ENCODE measurements at regions not wholly inside any gene's neighbourhood (a gene's known extent, or its start where the extent isn't known, plus 50 kb on each side); places are given as distances from the start of the nearest gene placed in this dataset.

- no peak for TF ChIP-seq CTCF (IDR thresholded peaks at IDR 0.05)
- no peak for TF ChIP-seq POLR2A (IDR thresholded peaks at IDR 0.05)
- H3K4me3 ChIP-seq (ENCODE audit: low read depth, poor library complexity, severe bottlenecking): no peak overlapping the region
- WGBS, 2 donors: 90 to 96% methylated on average over 2 of the region's 2 CpGs
- intact Hi-C loops (cut with DNase I; ENCODE audit: low total_unique reads): no loop called here
- DNase-seq (ENCODE audit: low spot score in 2 of 2): no peak
Measured at GRCh38 chr6:147699140-147699539, 190.7 kb downstream of the SAMD5 start.

- no peak overlapping the region for H3K4me3 ChIP-seq (ENCODE audit: low read depth, poor library complexity, severe bottlenecking)
- TF ChIP-seq CTCF (IDR thresholded peaks at IDR 0.05) (no peak), POLR2A (IDR thresholded peaks at IDR 0.05) (no peak)
- no peak for DNase-seq (ENCODE audit: low spot score in 2 of 2)
- 43 to 49% methylated on average over 4 of the region's 4 CpGs for WGBS, 2 donors
- intact Hi-C loops (cut with DNase I; ENCODE audit: low total_unique reads): no loop called here
Measured at GRCh38 chr6:147699637-147700036, 191.1 kb downstream of the SAMD5 start.

GRCh38 chr6:147700436-147701209 is 192.1 kb downstream of the SAMD5 start:
- WGBS, 2 donors: 22 to 27% methylated on average over 5 of the region's 5 CpGs
- no peak for DNase-seq (ENCODE audit: low spot score in 2 of 2)
- TF ChIP-seq POLR2A (IDR thresholded peaks at IDR 0.05) (no peak), CTCF (IDR thresholded peaks at IDR 0.05) (no peak)
- H3K4me3 ChIP-seq (ENCODE audit: low read depth, poor library complexity, severe bottlenecking): no peak overlapping the region
- intact Hi-C loops (cut with DNase I; ENCODE audit: low total_unique reads): no loop called here

GRCh38 chr6:147704691-147705090 is 196.2 kb downstream of the SAMD5 start:
- no peak overlapping the region for H3K4me3 ChIP-seq (ENCODE audit: low read depth, poor library complexity, severe bottlenecking)
- no peak for DNase-seq (ENCODE audit: low spot score in 2 of 2)
- intact Hi-C loops (cut with DNase I; ENCODE audit: low total_unique reads): no loop called here
- no peak for TF ChIP-seq POLR2A (IDR thresholded peaks at IDR 0.05)
- no peak for TF ChIP-seq CTCF (IDR thresholded peaks at IDR 0.05)
- 86 to 88% methylated on average over 5 of the region's 5 CpGs for WGBS, 2 donors

- TF ChIP-seq CTCF (IDR thresholded peaks at IDR 0.05): no peak
- no peak for TF ChIP-seq POLR2A (IDR thresholded peaks at IDR 0.05)
- DNase-seq (ENCODE audit: low spot score in 2 of 2): no peak
- intact Hi-C loops (cut with DNase I; ENCODE audit: low total_unique reads): no loop called here
- H3K4me3 ChIP-seq (ENCODE audit: low read depth, poor library complexity, severe bottlenecking): no peak overlapping the region
Measured at GRCh38 chr6:147707524-147707923, 199.0 kb downstream of the SAMD5 start.

- intact Hi-C loops (cut with DNase I; ENCODE audit: low total_unique reads): no loop called here
- whole genome bisulfite sequencing, 2 donors: 95% methylated on average over 3 of the region's 3 CpGs
Measured at GRCh38 chr6:147708170-147708569, 199.7 kb downstream of the SAMD5 start.

More at GRCh38 chr6:147708170-147708569, 199.7 kb downstream of the SAMD5 start:
- no peak for DNase-seq (ENCODE audit: low spot score in 2 of 2)
- no peak overlapping the region for H3K4me3 ChIP-seq (ENCODE audit: low read depth, poor library complexity, severe bottlenecking)
- no peak for TF ChIP-seq CTCF (IDR thresholded peaks at IDR 0.05)
- no peak for TF ChIP-seq POLR2A (IDR thresholded peaks at IDR 0.05)
